BJ (cell line): ENCODE measurements at regions not wholly inside any gene's neighbourhood (a gene's known extent, or its start where the extent isn't known, plus 50 kb on each side); places are given as distances from the start of the nearest gene placed in this dataset.
"Not testable (repeated sequence)": the region's sequence is repeated elsewhere in the genome, so short reads cannot be mapped to it uniquely, and the experiment has no call there.

Experiments used
- CTCF ChIA-PET: fragments of 350-600 bp; formaldehyde crosslinking; extraction: SDS; loops from one replicate; lab custom pipeline; 2021; ENCODE audit warnings: antibody characterized with exemption, inconsistent platforms; lab: Yijun Ruan, JAX
- POLR2A ChIA-PET: fragments of 300-600 bp; sonication (Branson Sonifier 250); formaldehyde crosslinking; extraction: SDS; loops from one replicate; lab custom pipeline; 2021; ENCODE audit warnings: antibody characterized with exemption; lab: Charles Lee
- DNase-seq: peaks from one replicate; pipeline ENCODE4 v3.0.0-alpha.2; 2011; ENCODE audit warnings: low read depth
- H3K27me3 ChIP-seq: 2 replicates; pipeline ENCODE4 v1.6.0; 2011; ENCODE audit warnings: low read length; ENCODE audit not compliant: control insufficient read depth, insufficient read depth
- H3K36me3 ChIP-seq: 2 replicates; pipeline ENCODE4 v1.5.1; 2011; ENCODE audit warnings: low read length; ENCODE audit not compliant: control insufficient read depth, insufficient read depth
- H3K4me3 ChIP-seq: 2 replicates; pipeline ENCODE4 v1.5.1; 2011; ENCODE audit warnings: low read depth, mild to moderate bottlenecking, control low read depth, low read length
- CTCF ChIP-seq: IDR thresholded peaks from 2 replicates; pipeline ENCODE4 v1.5.1; 2011; ENCODE audit warnings: low read depth, mild to moderate bottlenecking, control low read depth, inconsistent platforms, low read length, moderate library complexity; ENCODE audit not compliant: insufficient read depth

GRCh38 chr20:57818418-57819181 lies 108.8 kb upstream of the PMEPA1 start:
- H3K36me3 ChIP-seq = no peaks in the 10 kb centered on the region
- no peak overlapping the region for H3K4me3 ChIP-seq
- POLR2A ChIA-PET = no interaction called here
- H3K27me3 ChIP-seq = peaks cover 17% of the 10 kb centered on the region
- TF ChIP-seq CTCF = no peak
- CTCF ChIA-PET = no interaction called here
- DNase-seq = no peak

GRCh38 chr20:57815405-57815804 lies 105.6 kb upstream of the PMEPA1 start:
- Histone ChIP-seq H3K36me3 (no peaks in the 10 kb centered on the region), H3K27me3 (peaks cover 7% of the 10 kb centered on the region), H3K4me3 (no peak overlapping the region)
- CTCF ChIA-PET = no interaction called here
- no peak for TF ChIP-seq CTCF
- POLR2A ChIA-PET = no interaction called here
- no peak for DNase-seq

- H3K27me3 ChIP-seq = peaks cover 4% of the 10 kb centered on the region
- no peak for DNase-seq
- POLR2A ChIA-PET = no interaction called here
Measured at GRCh38 chr20:57814529-57814928, 104.7 kb upstream of the PMEPA1 start.

GRCh38 chr20:57813509-57814269 lies 103.9 kb upstream of the PMEPA1 start:
- POLR2A ChIA-PET = no interaction called here
- TF ChIP-seq CTCF = no peak
- Histone ChIP-seq H3K4me3 (no peak overlapping the region), H3K36me3 (no peaks in the 10 kb centered on the region), H3K27me3 (0 out of 2 replicates have a peak, but pooled peaks cover 2% of the 10 kb centered on the region)
- CTCF ChIA-PET = interaction anchor here (0.6 kb wide), 1 partner anchor 557 kb away, joined by 5 read pairs; no protein-coding TSS in a partner anchor
- no peak for DNase-seq

More at GRCh38 chr20:57814529-57814928, 104.7 kb upstream of the PMEPA1 start:
- CTCF ChIA-PET = no interaction called here
- TF ChIP-seq CTCF = no peak
- H3K36me3 ChIP-seq = no peaks in the 10 kb centered on the region
- no peak overlapping the region for H3K4me3 ChIP-seq

DNA sequence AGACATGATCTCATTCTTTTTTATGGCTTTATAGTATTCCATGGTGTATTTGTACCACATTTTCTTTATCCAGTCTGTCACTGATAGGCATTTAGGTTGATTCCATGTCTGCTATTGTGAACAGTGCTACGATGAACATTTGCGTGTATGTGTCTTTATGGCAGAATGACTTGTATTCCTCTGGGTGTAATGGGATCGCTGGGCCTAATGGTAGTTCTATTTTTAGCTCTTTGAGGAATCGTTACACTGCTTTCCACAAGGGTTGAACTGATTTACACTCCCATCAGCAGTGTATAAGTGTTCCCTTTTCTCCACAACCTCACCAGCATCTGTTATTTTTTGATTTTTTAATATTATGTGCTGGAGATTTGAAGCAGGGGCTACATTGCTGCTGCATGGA lies 102.8 kb upstream of the PMEPA1 start:
- H3K4me3 ChIP-seq, H3K36me3 ChIP-seq, DNase-seq, H3K27me3 ChIP-seq, POLR2A ChIA-PET: not testable (repeated sequence)
- CTCF ChIA-PET = interaction anchor here (1.9 kb wide), 1 partner anchor 158 kb away, joined by 4 read pairs; no protein-coding TSS in a partner anchor
